ENCODE measurements at regions not wholly inside any gene's neighbourhood (a gene's known extent, or its start where the extent isn't known, plus 50 kb on each side); places are given as distances from the start of the nearest gene placed in this dataset.

GRCh38 chr20:4300401-4300800, 51.3 kb upstream of the ADRA1D start:
- no peak for DNase-seq (ENCODE audit: low read depth)

GRCh38 chr20:4299773-4300172, 50.7 kb upstream of the ADRA1D start:
- peak; percentile 34 for DNase-seq (ENCODE audit: low read depth)

GRCh38 chr20:4299216-4299615, 50.1 kb upstream of the ADRA1D start:
- DNase-seq (ENCODE audit: low read depth): no peak
